EH (cell line): ENCODE measurements at regions not wholly inside any gene's neighbourhood (a gene's known extent, or its start where the extent isn't known, plus 50 kb on each side); places are given as distances from the start of the nearest gene placed in this dataset.
"Not testable (repeated sequence)": the region's sequence is repeated elsewhere in the genome, so short reads cannot be mapped to it uniquely, and the experiment has no call there.

ENCODE experiments used
- DNase-seq: peaks from one replicate; pipeline ENCODE4 v3.0.0-alpha.2; 2015; ENCODE audit warnings: low read depth

DNA sequence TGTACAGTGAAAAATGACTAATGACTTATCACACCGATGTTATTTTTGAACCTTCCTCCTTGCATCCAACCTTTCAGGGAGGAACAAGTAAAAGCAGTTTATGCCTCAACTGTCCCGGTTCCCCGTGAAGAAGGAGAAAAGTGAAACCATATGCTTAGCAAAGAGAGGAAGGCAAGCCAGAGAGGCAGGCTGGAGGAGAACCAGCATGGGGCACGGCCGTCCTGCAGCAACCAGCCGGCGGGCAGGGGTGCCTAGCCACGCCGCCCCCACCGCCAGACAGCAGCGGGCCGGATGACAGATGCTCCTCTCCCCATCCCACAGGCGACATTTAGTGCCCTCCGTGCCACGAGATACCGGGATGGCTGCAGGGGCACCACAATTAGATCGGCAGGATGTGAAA, 421.4 kb upstream of the MGMT start:
- no peak for DNase-seq

DNA sequence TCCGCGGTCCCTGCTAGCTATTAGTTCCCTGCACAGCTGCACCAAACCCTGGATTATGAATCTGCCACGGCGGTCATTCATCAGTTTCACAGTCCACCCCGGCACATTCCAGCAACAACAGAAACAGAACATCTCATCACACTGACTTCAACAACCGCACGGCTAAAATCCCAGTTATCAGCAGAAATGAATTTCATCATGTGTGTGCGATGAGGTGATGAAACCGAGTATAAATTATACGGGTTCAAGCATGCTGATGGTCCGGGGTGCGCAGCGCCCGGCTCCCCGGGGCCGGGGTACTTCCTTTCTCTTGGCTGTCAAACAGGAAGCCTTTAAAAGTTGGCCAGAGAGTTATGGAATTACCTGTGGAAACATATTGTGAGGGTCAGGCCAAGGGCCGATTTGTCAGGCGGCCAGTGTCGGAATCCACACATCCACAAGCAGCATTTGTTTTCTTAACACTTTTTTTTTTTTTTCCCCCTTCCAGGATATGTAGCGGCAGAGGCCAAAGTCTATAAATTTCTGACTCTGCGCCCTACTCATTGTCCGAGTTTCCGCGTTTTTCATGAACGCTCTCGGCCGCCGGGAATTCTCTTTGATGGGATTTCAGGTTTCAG, 420.9 kb upstream of the MGMT start:
- no peak for DNase-seq

DNA sequence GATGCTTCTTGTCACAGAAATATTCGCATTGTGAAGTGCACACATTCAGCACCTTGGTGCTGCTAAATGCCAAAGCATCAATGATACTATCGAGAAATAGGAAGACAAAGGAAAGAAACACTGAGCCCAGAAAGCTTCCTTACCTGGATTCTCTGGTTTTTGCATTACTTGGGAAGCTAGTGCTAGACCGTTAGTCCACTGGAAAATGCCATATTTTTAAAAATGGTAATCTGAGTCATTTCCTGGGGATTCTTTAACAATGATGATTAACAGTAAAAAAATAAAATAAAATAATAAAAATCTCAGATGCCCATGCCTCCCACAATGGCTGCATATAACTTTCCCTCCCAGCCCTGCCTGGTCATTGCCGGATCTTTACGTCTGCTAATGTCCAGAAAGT, 420.1 kb upstream of the MGMT start:
- no peak for DNase-seq

DNA sequence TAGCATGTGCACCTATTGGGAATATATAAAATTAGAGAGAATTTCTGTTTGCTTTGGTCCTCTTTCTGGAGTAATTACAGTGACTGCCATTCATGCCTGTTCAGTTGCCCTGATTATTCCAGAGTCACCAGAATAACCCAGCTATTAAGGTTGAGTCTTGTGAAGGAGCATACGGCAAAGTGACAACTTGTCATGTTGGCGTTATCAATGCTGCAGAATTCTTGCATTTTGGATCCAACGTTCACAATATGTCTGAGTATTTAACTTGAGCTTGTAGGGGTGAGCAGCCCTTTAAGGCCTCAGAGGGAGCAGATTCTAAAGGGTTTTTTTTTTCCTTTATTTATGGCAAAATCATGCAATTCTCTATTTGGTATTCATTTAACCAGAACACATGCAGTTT, 419.4 kb upstream of the MGMT start:
- no peak for DNase-seq

DNA sequence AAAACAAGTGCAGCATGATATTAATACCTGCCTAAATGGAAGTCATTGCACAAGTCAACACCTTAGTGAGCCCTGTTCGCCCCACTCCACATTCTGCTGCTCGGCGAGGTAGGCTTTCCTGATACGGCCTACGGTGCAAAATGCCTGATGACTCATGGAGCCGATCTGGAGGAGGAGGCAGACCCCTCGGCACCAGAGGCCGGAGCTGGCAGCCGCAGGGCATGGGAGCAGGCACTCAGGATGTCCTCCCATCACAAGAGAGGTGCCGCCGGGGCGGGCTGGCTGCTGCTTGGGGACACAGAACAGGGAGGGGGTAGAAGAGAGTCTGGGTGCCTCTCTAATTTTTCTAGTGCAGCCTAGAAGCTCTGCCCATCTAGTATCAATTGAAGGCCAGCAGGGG, 418.5 kb upstream of the MGMT start:
- no peak for DNase-seq

DNA sequence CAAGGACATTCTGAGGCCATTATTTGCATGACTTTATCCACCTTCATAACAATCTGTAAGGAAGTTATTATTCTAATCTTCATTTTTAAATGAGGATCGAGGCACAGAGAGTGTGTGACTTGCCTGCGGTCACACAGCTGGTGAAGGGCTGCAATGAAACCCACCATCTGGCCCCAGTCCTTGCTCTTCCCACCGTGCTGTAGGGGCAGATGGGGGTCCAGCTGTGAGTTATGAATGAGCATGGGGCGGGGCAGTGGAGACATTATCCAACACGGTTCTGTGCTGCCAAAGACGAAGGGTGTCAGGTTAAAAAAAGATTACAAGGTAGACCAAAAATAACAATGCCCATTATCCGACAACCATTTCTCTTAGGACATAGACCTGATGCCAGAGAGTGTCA, 417.5 kb upstream of the MGMT start:
- DNase-seq: no peak

DNA sequence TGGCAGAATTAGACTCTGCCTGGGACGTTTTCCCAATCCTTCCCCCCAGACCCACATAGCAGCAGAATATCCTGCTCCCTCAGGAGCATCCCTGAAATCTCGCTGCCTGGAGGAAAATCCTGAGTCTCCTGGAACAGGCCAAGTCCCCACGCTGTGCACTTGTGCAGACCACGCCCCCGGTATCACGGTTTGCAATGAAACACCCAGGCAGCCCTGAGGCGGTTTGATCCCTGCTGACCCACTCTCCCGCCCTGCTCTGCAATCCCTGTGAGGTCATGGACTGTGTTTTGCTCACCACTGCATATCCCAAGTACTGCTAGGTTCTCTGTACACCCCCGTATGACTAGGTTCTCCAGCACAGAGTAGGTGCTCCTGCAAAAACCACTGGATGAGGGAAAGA, 411.8 kb upstream of the MGMT start:
- no peak for DNase-seq

DNA sequence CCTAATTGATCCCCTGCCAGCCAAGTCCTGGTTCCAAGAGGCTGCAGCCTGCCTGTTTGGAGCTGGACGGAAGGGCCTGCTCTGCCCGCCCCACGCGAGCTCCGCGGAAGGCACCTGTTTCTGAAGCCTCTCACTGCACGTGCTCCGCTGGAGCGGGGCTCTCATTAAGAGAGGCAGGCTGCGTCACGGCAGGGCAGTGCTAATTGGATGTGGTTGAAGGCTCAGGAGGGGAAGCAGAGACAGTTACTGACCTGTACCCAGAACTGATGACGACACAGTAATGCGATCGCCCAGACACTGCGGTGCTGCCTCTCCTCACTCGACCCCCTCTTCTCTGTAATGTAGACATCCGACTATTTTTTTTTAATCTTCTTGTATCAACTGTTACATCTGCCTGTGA, 411.1 kb upstream of the MGMT start:
- DNase-seq: no peak

DNA sequence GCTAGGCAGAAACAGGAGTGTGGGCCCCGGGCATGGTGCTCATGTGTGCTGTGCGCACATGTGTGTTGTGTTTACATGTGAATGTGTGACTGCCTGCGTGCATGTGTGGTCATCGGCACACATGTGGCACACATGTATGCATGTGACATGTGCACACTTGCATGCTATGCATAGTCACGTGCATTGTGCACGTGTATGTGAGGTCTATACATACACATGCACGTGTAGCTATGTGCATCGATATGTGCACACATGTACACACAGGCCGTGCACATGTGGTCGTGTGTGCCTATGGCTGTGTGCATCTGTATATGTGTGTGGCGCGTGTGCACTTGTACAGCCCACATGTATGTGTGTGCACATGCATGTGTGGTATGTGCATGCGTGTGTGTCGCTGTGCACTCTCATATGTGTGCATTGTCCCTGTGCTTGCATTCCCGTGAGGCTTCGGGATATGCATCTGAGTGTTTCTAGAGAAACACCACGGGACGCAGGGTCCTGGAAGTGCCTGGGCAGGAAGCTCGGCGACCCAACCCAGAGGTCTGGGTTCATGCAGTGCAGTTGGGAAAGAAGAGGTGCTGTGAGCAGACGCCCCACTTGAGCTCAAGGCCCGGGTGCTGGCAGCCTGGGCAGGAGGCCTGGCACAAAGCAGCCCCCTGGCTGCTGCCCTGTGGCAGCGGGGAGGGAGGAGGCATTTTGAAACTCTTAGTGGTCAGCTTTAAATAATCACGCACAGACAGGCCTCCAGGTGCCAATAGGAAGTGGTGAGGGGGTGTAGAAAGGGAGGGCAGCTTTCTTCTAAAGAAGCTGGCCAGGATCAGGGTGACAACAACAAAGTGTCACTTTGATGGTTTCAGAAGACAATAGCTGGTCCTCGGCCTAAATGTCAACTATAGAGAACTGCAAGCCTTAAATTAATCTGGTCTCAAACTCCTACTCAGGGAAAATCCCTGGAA, 410.0 kb upstream of the MGMT start:
- no peak for DNase-seq

DNA sequence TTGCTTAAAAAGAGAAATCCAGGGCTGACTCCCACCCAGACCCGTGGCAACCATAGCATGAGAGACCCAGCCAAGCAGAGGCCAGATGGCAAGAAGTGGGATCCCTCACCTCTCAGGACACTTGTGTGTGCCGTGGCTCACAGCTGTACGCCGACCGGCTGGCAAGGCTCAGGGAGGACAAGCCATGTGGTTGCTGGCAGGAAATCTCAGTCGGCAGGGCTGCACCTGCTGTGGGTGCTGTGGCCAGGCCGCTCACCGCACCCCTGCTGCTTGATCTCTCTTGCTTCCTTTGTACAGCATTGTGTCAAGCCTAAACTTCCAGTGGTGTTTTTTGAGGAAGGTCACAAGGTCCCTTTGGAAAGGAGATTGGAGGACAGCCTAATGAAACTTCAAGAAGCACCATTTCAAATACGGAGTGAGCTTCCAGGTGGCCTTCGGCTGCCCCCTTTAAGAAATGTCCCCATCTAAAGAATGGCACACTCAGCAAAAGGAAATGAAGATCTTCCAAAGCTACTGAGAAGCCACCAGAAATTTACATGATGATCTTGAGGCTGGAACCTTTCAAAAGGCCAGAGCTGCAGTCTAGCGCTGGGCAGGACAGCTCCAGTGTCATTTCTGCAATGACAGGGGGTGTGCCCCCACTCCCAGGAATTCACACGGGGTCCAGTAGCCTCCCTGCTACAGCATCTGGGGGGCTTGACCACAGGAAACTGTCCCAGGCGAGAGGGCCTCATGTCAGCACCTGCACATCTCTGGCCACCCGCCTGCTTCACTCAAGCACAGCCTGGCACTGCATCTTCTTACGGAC, 409.0 kb upstream of the MGMT start:
- DNase-seq: no peak

DNA sequence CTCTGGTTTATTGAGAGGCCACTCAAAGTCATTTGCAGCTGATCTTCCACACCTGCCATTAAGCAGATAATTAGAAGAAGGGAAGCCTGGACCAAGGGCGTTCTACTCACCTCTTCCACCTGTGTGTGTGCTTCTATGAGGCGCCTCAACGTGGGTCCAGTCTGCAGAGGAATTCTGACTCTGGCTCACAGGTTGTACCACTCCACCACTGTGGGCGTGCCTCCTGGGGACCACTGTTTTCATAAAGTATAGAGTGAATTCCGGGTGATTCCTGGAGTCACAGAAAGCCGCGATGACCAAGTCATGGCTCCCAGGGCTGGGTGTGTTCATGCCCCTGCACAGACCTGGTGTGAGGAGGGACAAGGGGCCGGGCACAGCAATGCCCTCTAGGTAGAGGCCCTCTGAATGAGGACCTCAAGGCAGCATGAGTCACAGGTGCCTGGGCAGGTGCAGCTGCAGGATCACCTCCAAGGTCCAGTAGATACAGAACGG, 408.3 kb upstream of the MGMT start:
- no peak for DNase-seq

DNA sequence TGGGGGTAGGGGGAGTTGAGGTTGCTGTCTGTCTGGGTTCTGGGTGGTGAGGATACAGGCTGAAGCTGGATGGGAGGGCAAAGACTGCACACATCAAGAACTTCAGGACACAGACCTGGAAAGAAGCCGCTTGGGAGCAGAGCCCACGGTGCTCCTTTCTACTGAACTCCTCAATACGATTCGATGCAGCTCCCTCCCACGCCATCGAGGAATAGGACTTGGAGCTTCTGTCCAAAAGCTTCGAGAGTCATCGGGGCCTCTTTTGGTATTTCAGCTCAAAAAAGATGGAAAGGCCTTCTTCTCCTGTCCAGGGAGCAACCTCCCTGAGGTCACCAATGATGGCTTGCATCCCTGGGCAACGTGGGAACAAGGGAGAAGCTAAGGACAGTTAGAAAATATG, 407.1 kb upstream of the MGMT start:
- DNase-seq: no peak

DNA sequence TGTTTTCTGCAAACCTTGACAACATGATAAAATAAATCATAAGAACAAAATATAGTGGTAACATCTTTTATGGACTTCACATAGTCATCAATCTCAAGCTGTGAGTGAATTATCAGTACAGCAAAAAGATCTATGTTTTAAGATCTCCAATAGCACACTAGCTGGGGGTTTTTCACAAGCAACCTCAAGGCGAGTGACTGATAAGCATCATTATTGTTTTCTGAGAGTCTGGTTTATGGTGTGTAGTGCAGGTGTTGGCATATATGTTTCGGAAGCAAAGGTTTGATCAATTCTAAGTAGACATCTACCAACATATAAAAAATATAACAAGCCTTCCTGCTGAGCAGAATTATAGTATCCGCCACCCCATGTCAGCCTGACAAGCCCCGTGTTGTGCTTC, 403.8 kb upstream of the MGMT start:
- no peak for DNase-seq

DNA sequence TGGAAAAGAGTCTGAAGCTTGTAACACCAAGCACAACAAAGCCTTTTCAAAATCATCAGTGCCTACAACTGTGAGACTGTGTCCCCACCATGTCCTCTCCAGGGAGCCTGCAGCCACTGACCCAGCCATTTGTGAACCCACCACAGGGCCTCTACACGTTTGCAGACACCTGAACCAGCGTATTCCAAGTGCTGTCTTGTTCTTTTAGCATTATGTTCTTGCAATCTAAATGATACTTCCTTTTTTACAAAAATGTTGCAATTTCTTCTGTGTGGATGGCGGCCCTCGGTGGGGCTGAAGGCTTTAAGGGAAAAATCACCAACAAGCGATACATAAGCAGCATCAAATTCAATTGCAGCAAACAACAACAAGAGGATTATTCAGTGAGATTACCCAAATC, 403.2 kb upstream of the MGMT start:
- DNase-seq: no peak

DNA sequence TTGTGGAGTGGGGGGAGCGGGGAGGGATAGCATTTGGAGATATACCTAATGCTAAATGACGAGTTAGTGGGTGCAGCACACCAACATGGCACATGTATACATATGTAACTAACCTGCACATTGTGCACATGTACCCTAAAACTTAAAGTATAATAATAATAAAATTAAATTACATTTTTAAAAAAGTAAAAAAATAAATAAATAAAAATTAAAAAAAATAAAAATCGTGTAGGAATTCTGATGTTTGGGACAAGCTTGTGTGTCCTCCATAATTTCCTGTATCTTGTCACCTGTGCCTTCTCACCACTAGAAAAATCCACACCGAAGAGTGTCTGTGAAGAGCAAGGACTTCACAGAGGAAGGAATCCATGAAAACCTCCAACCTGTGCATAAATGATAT, 400.5 kb upstream of the MGMT start:
- not testable (repeated sequence) for DNase-seq

DNA sequence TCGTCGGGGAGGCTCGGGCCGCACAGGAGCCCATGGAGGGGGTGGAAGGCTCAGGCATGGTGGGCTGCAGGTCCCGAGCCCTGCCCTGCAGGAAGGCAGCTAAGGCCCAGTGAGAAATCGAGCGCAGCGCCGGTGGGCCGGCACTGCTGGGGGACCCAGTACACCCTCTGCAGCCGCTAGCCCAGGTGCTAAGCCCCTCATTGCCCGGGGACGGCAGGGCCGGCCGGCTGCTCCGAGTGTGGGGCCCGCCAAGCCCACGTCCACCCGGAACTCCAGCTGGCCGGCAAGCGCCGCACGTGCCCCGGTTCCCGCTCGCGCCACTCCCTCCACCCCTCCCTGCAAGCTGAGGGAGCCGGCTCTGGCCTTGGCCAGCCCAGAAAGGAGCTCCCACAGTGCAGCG, 395.6 kb upstream of the MGMT start:
- not testable (repeated sequence) for DNase-seq

DNA sequence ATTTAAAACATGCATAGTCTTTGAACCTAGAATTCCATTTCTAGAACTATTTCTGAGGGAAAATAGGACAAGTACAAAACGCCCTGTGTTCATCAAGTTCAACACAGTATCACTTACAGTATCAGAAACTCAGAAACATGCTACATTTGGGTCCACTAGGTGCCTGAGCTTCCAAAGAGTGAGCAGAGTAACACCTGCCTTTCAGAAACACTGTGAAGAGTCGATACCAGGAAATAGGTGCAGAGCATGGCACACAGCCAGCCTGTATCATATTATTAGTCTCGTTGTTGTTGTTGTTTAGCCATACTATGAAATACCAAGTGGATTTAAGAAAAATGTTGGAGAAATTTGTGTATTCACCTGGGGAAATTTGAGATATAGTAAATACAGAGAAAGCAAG, 392.1 kb upstream of the MGMT start:
- DNase-seq: no peak

DNA sequence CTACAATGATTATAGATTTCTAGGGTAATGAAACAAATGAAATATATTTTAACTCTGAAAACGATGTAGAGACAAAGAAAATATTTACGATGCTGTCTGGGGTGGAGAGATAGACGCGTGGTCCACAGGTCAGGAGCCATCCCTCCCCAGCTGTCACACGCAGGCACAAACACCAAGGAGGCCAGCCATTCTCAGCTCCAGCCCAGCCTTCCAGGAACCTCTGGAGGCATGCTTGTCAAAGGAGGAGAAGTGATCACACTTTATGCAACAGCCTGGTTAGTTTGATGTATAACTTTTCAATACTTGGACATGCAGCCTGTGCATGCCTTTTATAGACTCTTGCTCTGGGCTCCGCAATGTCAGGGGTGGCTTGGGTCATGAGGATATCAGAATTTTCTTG, 391.5 kb upstream of the MGMT start:
- no peak for DNase-seq

DNA sequence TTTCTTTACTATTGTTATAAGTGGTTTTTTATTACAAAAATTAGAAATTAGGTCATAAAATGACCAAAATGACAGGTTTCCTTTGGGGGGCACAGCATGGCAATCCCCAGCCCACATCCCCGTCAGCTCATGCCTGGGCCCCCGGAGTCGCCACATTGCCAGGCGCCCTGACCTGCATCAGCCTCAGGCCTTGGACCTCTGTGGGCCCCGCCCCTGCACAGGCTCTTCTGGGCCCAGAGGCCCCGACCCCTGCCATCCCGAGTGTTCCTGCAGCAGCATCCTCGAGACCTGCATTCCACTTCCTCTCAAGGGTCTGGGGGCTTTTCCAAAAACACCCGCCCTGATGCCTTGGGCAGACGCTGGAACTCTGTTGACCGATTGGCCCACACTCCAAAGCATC, 391.1 kb upstream of the MGMT start:
- DNase-seq: no peak

DNA sequence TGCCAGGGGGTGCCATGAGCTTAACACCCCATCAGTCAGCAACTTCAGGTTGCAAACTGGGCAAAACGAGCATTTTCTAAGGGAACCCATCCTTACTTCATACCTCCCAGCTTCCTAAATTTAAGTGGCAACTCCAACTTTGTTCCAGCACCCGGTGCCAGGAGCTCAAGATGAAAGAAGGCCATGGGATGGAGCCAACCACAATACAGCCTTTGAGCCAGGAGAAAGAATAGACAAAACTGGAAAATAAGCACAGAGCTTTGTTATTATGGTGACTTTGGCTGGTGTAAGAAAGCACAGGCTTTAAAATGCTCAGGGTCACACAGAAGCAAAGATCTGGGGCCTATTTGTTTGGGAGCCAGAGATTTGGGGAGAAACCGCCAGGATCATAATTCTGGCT, 388.7 kb upstream of the MGMT start:
- DNase-seq: no peak

DNA sequence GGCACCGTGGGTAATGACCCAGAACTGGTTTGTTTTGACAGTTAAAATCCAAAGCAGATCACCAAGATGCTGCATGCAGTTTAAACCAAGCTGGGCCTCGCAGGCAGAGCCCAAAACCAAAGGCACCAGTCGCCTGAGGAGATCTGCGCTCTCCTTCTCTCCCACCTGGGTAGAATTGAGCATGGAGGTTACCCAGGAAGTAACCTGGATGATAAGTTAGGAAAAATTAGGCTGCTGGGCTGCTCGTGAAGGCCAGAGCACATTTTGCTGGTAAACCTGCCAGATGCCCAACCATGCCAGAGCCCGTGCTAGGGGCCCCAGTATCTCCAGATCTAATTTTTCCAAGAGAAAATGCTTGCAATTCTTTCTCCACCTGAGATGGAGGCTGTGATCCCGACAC, 388.3 kb upstream of the MGMT start:
- no peak for DNase-seq

DNA sequence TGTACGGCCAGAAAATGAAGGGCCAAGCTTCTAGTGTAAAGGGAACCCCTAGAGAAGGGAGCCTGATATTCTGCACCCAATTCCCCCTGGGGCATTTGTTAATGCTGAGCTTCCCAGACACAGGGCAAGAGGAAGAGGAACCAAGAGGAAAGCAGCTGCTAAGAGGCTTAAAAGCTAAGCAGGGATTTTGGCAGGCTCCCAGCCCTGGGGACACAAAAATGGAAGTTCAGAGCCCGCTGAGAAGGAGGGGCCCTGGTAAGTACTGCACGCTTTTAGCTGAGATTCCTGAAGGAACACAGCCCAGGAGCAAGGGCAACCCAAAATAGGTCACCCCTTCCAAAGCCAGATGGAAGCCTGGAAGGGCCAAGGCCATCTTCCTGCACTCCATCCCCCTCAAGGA, 387.3 kb upstream of the MGMT start:
- DNase-seq: no peak

DNA sequence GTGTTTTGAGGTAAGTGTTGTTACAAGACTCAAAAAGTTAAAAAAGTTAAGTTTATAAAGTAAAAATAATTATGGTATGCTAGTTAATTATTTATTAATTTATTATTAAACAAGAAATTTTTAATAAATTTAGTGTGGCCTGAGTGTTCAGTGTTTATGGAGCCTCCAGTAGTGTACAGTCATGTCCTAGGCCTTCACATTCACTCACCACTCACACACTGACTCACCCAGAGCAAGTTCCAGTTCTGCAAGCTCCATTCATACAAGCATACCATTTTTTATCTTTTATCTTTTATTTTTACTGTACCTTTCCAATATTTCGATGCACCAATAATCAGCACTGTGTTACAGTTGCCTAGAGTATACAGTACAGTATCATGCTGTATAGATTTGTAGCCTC, 381.2 kb upstream of the MGMT start:
- no peak for DNase-seq
